Right ventricle myocardium superior (tissue), 1 donor: ENCODE measurements at regions not wholly inside any gene's neighbourhood (a gene's known extent, or its start where the extent isn't known, plus 50 kb on each side); places are given as distances from the start of the nearest gene placed in this dataset.
"Not testable (repeated sequence)": the region's sequence is repeated elsewhere in the genome, so short reads cannot be mapped to it uniquely, and the experiment has no call there.

Experiments used
- ATAC-seq: fragments of 200-7000 bp; cut with Tn5 transposase; one replicate; pipeline ENCODE4 v1.9.1; 2020; ENCODE audit warnings: mild to moderate bottlenecking; ENCODE audit not compliant: poor library complexity
- DNase-seq: peaks from one replicate; pipeline ENCODE4 v3.0.0-alpha.2; 2020
- intact Hi-C: fragments of 100-400 bp; cut with DNase I; formaldehyde crosslinking; loops from one replicate; pipeline ENCODE4 v1.11.2; 2022
- donor health status: DM: no; HTN: yes; CAD: no; lungs with severe emphysema.

DNA sequence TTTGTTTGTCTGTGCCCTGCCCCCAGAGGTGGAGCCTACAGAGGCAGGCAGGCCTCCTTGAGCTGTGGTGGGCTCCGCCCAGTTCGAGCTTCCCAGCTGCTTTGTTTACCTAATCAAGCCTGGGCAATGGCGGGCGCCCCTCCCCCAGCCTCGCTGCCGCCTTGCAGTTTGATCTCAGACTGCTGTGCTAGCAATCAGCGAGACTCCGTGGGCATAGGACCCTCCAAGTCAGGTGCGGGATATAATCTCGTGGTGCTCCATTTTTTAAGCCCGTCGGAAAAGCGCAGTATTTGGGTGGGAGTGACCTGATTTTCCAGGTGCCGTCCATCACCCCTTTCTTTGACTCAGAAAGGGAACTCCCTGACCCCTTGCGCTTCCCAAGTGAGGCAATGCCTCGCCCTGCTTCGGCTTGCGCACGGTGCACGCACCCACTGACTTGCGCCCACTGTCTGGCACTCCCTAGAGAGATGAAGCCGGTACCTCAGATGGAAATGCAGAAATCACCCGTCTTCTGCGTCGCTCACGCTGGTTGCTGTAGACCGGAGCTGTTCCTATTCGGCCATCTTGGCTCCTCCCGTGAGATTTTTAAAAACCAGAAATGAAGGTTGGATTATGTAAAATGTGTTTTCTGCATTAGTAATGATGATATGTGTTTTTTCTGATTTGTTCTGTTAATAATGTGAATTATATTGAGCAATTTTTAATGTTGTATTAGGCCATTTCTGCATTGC is 59.7 kb downstream of the CYTL1 start:
- ATAC-seq, DNase-seq, intact Hi-C loops: not testable (repeated sequence)

DNA sequence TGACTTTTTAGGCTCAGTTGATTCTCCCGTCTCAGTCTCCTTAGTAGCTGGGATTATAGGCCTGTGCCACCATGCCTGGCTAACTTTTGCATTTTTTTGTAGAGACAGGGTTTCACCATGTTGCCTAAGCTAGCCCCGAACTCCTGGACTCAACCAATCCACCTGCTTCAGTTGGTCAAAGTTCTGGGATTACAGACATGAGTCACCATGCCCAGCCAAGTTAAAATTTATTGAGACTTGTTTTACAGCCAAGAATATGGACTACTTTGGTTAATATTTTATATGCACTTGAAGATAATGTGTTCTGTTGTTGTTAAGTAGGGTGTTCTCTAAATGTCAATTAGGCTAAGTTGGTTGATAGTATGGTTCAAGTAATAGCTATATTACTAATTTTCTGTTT is 58.7 kb downstream of the CYTL1 start:
- no peak for DNase-seq
- no peak for ATAC-seq
- intact Hi-C loops, result no loop called here

DNA sequence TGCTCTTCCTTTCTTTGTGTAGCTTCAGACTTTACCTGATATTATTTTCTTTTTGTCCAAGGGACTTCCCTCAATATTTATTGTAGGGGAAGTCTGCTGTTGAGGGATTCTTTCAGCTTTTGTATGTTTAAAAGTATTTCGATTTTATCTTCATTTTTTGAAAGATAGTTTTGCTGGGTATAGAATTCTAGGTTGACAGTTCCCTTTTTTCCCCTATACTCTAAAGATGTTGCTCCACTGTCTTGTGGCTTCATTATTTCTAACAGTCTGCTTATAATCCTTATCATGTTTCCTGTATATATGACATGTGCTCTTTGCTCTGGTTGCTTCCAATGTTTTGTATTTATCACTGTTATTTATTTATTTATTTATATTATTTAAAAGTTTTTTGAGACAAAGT is 57.3 kb downstream of the CYTL1 start:
- ATAC-seq (no peak), DNase-seq (no peak)
- intact Hi-C loops, result no loop called here

DNA sequence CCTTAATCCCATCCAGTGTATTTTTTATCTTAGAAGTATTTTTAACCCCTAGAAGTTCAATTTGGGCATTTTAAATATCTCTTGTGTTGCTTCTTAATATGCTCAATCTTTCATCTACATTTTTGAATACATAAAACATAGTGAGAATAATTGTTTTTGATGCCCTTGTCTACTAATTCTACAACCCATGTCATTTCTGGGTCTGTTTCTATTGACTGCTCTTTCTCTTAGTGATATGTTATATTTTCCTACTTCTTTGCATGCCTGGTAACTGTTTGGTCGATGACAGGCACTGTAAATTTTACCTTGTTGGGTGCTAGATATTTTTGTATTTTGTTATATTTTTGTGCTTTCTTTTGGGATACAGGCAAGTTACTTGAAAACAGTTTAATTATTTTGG is 56.3 kb downstream of the CYTL1 start:
- intact Hi-C loops, result no loop called here
- DNase-seq (no peak), ATAC-seq (no peak)
